HFFc6 (cell line): ENCODE measurements at regions not wholly inside any gene's neighbourhood (a gene's known extent, or its start where the extent isn't known, plus 50 kb on each side); places are given as distances from the start of the nearest gene placed in this dataset.

Experiments used
- DNase-seq: peaks from one replicate; pipeline ENCODE4 v3.0.0-alpha.2; 2018
- H3K27ac Mint-ChIP-seq: 2 replicates; pipeline ENCODE4 v1.8.0; 2020; ENCODE audit warnings: mild to moderate bottlenecking, mixed read lengths
- H3K27me3 Mint-ChIP-seq: 2 replicates; pipeline ENCODE4 v1.8.0; 2021; ENCODE audit warnings: mild to moderate bottlenecking, moderate library complexity, mixed read lengths; ENCODE audit not compliant: insufficient read depth
- H3K36me3 Mint-ChIP-seq: 2 replicates; pipeline ENCODE4 v1.8.0; 2021; ENCODE audit warnings: low read depth, mixed read lengths
- H3K4me1 Mint-ChIP-seq: 2 replicates; pipeline ENCODE4 v1.8.0; 2020; ENCODE audit warnings: low read depth, mixed read lengths
- H3K4me3 Mint-ChIP-seq: 2 replicates; pipeline ENCODE4 v1.8.0; 2020; ENCODE audit warnings: mild to moderate bottlenecking, moderate library complexity, mixed read lengths
- H3K9me3 Mint-ChIP-seq: 2 replicates; pipeline ENCODE4 v1.8.0; 2020; ENCODE audit warnings: mild to moderate bottlenecking, mixed read lengths
- CTCF ChIP-seq: fragments of 200-600 bp; sonication (generic); IDR thresholded peaks from 2 replicates; pipeline ENCODE4 v1.5.0; 2021; ENCODE audit warnings: antibody characterized with exemption, mild to moderate bottlenecking

GRCh38 chr12:77299001-77299400, 233.6 kb upstream of the E2F7 start:
- no peak overlapping the region for H3K27ac Mint-ChIP-seq
- no peak for DNase-seq
- H3K4me3 Mint-ChIP-seq, result no peak overlapping the region
- H3K36me3 Mint-ChIP-seq, result no peaks in the 10 kb centered on the region
- H3K4me1 Mint-ChIP-seq, result peaks cover 33% of the 10 kb centered on the region
- no peaks in the 10 kb centered on the region for H3K9me3 Mint-ChIP-seq
- no peak for TF ChIP-seq CTCF
- H3K27me3 Mint-ChIP-seq, result peaks cover 4% of the 10 kb centered on the region; the same call in 1 of the 2 replicates

- no peak for TF ChIP-seq CTCF
- Mint-ChIP-seq H3K36me3 (peaks cover under 1% of the 10 kb centered on the region; the same call in 1 of the 2 replicates), H3K27me3 (peaks cover 7% of the 10 kb centered on the region), H3K9me3 (peaks cover under 1% of the 10 kb centered on the region; the same call in 1 of the 2 replicates), H3K27ac (no peak overlapping the region), H3K4me1 (peaks cover 21% of the 10 kb centered on the region), H3K4me3 (no peak overlapping the region)
- DNase-seq, result peak; percentile 9
These were observed 228.6 kb upstream of the E2F7 start for GRCh38 chr12:77294016-77294415.

- Mint-ChIP-seq H3K4me1 (no peaks in the 10 kb centered on the region), H3K9me3 (no peaks in the 10 kb centered on the region), H3K27me3 (peaks cover 10% of the 10 kb centered on the region), H3K36me3 (no peaks in the 10 kb centered on the region), H3K27ac (no peak overlapping the region), H3K4me3 (no peak overlapping the region)
- no peak for TF ChIP-seq CTCF
- DNase-seq, result no peak
These were observed 209.6 kb upstream of the E2F7 start for GRCh38 chr12:77274926-77275325.

GRCh38 chr12:77273898-77274297, 208.5 kb upstream of the E2F7 start:
- TF ChIP-seq CTCF, result no peak
- H3K27ac Mint-ChIP-seq, result no peak overlapping the region
- peaks cover 7% of the 10 kb centered on the region for H3K27me3 Mint-ChIP-seq
- H3K4me1 Mint-ChIP-seq, result no peaks in the 10 kb centered on the region
- DNase-seq, result no peak
- no peaks in the 10 kb centered on the region for H3K9me3 Mint-ChIP-seq
- no peaks in the 10 kb centered on the region for H3K36me3 Mint-ChIP-seq
- no peak overlapping the region for H3K4me3 Mint-ChIP-seq

- DNase-seq, result no peak
- Mint-ChIP-seq H3K4me1 (no peaks in the 10 kb centered on the region), H3K4me3 (no peak overlapping the region), H3K27me3 (peaks cover 2% of the 10 kb centered on the region), H3K27ac (no peak overlapping the region), H3K36me3 (no peaks in the 10 kb centered on the region), H3K9me3 (no peaks in the 10 kb centered on the region)
- TF ChIP-seq CTCF, result no peak
These were observed 191.6 kb upstream of the E2F7 start for GRCh38 chr12:77256956-77257355.

- H3K9me3 Mint-ChIP-seq, result no peaks in the 10 kb centered on the region
- no peak for DNase-seq
- H3K4me3 Mint-ChIP-seq, result no peak overlapping the region
- H3K36me3 Mint-ChIP-seq, result no peaks in the 10 kb centered on the region
- no peak overlapping the region for H3K27ac Mint-ChIP-seq
- H3K4me1 Mint-ChIP-seq, result no peaks in the 10 kb centered on the region
- H3K27me3 Mint-ChIP-seq, result peaks cover 2% of the 10 kb centered on the region
- no peak for TF ChIP-seq CTCF
These were observed 188.0 kb upstream of the E2F7 start for GRCh38 chr12:77253321-77253720.
